T-cell (primary cell): ENCODE measurements at regions not wholly inside any gene's neighbourhood (a gene's known extent, or its start where the extent isn't known, plus 50 kb on each side); places are given as distances from the start of the nearest gene placed in this dataset.

ENCODE experiments used
- ATAC-seq, 4 experiments: fragments of 200-7000 bp in 3 of 4; fragments of 150-1000 bp in 1 of 4; cut with Tn5 transposase; replicated peaks in 1 of 4; 1 replicate in 3 of 4; 2 replicates in 1 of 4; pipeline ENCODE4 v1.10.0; 2021; ENCODE audit warnings: moderate library complexity in 3 of 4, mild to moderate bottlenecking in 2 of 4, moderate number of reproducible peaks in 1 of 4
- CTCF ChIA-PET, 2 donors: fragments of 300-600 bp; sonication (Branson Sonifier 250); formaldehyde crosslinking; loops; one replicate each; lab custom pipeline; 2022; ENCODE audit warnings: antibody characterized with exemption in 2 of 2; lab: Charles Lee
- POLR2A ChIA-PET, 2 donors: fragments of 300-600 bp; sonication (Branson Sonifier 250); formaldehyde crosslinking; loops; one replicate each; lab custom pipeline; 2022; ENCODE audit warnings: antibody characterized with exemption in 2 of 2; lab: Charles Lee
- DNase-seq, 35 experiments: peaks; one replicate each; pipeline versions ENCODE4 v3.0.0 to v3.0.0-alpha.2; 2013 to 2023
- H3K27ac ChIP-seq: one replicate; pipeline ENCODE4 v1.5.1; 2013; ENCODE audit warnings: low read length
- H3K27me3 ChIP-seq, 2 experiments: replicated peaks in 1 of 2; 1 replicate in 1 of 2; 2 replicates in 1 of 2; pipeline versions ENCODE4 v1.6.1 to v1.7.0; 2013; ENCODE audit warnings: low read length in 1 of 2, mixed read lengths in 1 of 2; ENCODE audit not compliant: control insufficient read depth in 2 of 2, insufficient read depth in 2 of 2; ENCODE audit errors: extremely low read depth in 1 of 2
- H3K36me3 ChIP-seq, 2 donors: 1 replicate in 1 of 2; 2 replicates in 1 of 2; pipeline versions ENCODE4 v1.6.1 to v1.7.0; 2013; ENCODE audit warnings: low read length in 1 of 2; ENCODE audit not compliant: control insufficient read depth in 2 of 2, insufficient read depth in 1 of 2; ENCODE audit errors: extremely low read depth in 1 of 2
- H3K4me1 ChIP-seq, 2 experiments: 1 replicate in 1 of 2; 2 replicates in 1 of 2; pipeline versions ENCODE4 v1.6.1 to v1.7.0; 2013; ENCODE audit warnings: low read length in 2 of 2, mixed read lengths in 1 of 2; ENCODE audit not compliant: insufficient read depth in 2 of 2, control insufficient read depth in 1 of 2; ENCODE audit errors: extremely low read depth in 1 of 2
- H3K4me3 ChIP-seq, 2 donors: 1 replicate in 1 of 2; 2 replicates in 1 of 2; pipeline versions ENCODE4 v1.5.1 to v1.7.0; 2013; ENCODE audit warnings: mild to moderate bottlenecking in 2 of 2, low read length in 1 of 2, moderate library complexity in 1 of 2; ENCODE audit not compliant: control insufficient read depth in 1 of 2; ENCODE audit errors: extremely low read depth in 1 of 2
- H3K9me3 ChIP-seq: 2 replicates; pipeline ENCODE4 v1.7.0; 2013
- H3K27ac Mint-ChIP-seq, 2 donors: one replicate each; pipeline ENCODE4 v1.8.0; 2020 to 2021; ENCODE audit warnings: mild to moderate bottlenecking in 2 of 2, mixed read lengths in 2 of 2
- H3K27me3 Mint-ChIP-seq, 2 donors: one replicate each; pipeline ENCODE4 v1.8.0; 2021 to 2022; ENCODE audit warnings: mixed read lengths in 2 of 2
- H3K36me3 Mint-ChIP-seq: one replicate; pipeline ENCODE4 v1.8.0; 2021; ENCODE audit warnings: mixed read lengths
- H3K4me1 Mint-ChIP-seq, 3 donors: one replicate each; pipeline ENCODE4 v1.8.0; 2020 to 2022; ENCODE audit warnings: mixed read lengths in 3 of 3, mild to moderate bottlenecking in 1 of 3
- H3K4me3 Mint-ChIP-seq, 3 donors: one replicate each; pipeline ENCODE4 v1.8.0; 2020 to 2022; ENCODE audit warnings: mild to moderate bottlenecking in 3 of 3, mixed read lengths in 3 of 3, moderate library complexity in 3 of 3
- H3K9me3 Mint-ChIP-seq, 3 donors: one replicate each; pipeline ENCODE4 v1.8.0; 2020 to 2022; ENCODE audit warnings: mixed read lengths in 3 of 3
- WGBS: methylation state at CpG from one replicate; pipeline ENCODE4 v1.1.5; 2013; ENCODE audit warnings: missing lambda C conversion rate; ENCODE audit not compliant: insufficient coverage; 5-methylcytosine and 5-hydroxymethylcytosine counted together

DNA sequence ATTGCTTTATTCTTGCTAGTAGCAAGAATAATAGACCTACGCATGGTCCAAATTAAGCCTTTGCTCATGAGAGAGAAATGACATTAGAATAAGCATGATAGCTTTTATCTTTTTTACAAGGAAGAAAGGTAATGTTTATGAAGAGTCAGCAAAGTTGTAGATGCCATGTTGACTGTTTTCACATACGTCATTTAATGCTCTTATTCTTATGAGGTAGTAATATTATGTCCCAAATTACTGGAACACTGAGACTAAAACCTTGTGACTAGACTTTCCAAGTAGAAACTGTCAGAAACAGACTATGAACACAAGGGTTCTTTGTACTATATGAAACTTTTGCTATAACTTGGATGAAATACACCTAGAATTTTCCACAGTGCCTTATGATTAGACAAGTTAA lies 552.8 kb upstream of the SLC8A1 start:
- no peaks in the 10 kb centered on the region for H3K4me1 ChIP-seq
- no peak overlapping the region for H3K27ac Mint-ChIP-seq
- no peaks in the 10 kb centered on the region for H3K4me1 Mint-ChIP-seq
- H3K4me3 Mint-ChIP-seq, result no peak overlapping the region
- no CpG with 5 or more reads among the region's 2 CpGs for WGBS
- ChIA-PET POLR2A (no interaction called here), CTCF (no interaction called here)
- H3K27me3 Mint-ChIP-seq, result no peaks in the 10 kb centered on the region
- ATAC-seq (no peak), DNase-seq (no peak)
- no peak overlapping the region for H3K4me3 ChIP-seq
- peaks cover 0 to 15% (median 4%) of the 10 kb centered on the region in 3 donors for H3K9me3 Mint-ChIP-seq
- H3K27ac ChIP-seq, result no peak overlapping the region
- no peaks in the 10 kb centered on the region for H3K36me3 ChIP-seq
- H3K9me3 ChIP-seq, result no peaks in the 10 kb centered on the region
- no peaks in the 10 kb centered on the region for H3K36me3 Mint-ChIP-seq
- H3K27me3 ChIP-seq, result no peaks in the 10 kb centered on the region

DNA sequence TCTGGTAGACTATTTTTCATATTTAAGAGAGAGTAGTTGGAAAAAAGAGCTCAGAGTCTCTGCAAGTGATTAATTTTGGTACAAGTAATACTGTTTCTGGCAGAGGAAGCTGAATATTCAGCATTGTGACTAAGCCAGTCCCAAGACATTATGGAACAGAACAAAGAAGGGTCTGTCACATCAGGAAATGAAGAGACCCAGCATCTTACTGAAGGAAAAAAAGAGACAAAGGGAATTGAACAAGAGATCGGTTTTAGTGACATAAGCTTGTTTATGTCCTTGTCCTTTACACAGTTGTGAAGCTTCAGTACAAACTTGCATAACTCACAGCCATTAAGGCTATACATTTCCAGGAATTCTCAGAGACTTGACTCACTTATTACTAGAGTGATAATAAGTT lies 568.5 kb upstream of the SLC8A1 start:
- ChIA-PET POLR2A (no interaction called here), CTCF (no interaction called here)
- H3K4me1 Mint-ChIP-seq, result no peaks in the 10 kb centered on the region

DNA sequence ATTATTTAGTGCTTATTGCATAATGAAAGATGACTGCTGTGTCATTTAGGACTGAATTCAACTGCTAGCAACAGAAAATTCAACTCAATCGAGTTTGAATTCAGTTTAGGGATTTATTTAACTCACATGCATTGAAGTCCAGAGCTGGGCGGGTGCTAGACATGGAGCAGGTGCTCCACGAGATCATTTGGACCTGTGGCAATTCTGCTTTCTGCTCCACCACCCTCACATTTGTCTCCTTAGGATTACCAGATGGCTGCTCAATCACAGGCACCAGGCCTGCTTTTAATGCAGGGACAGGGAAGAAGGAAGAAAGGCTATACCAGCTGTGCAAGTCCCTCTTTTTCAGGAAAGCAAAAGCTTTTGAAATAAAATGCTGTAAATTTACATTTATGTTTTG lies 572.9 kb upstream of the SLC8A1 start:
- no peaks in the 10 kb centered on the region for H3K27me3 Mint-ChIP-seq
- no peak overlapping the region for H3K4me3 ChIP-seq
- H3K36me3 Mint-ChIP-seq, result no peaks in the 10 kb centered on the region
- 17% methylated on average over 1 of the region's 3 CpGs for WGBS
- no peaks in the 10 kb centered on the region for H3K9me3 ChIP-seq
- H3K4me3 Mint-ChIP-seq, result no peak overlapping the region
- H3K4me1 ChIP-seq, result no peaks in the 10 kb centered on the region
- H3K27ac Mint-ChIP-seq, result no peak overlapping the region
- POLR2A ChIA-PET, result no interaction called here
- CTCF ChIA-PET, result no interaction called here
- no peaks in the 10 kb centered on the region for H3K36me3 ChIP-seq
- no peaks in the 10 kb centered on the region for H3K27me3 ChIP-seq
- no peaks in the 10 kb centered on the region for H3K4me1 Mint-ChIP-seq
- peaks cover 0 to 6% (median 5%) of the 10 kb centered on the region in 3 donors for H3K9me3 Mint-ChIP-seq
- ATAC-seq (no peak), DNase-seq (no peak)
- no peak overlapping the region for H3K27ac ChIP-seq

More for the DNA sequence above, 568.5 kb upstream of the SLC8A1 start:
- Histone ChIP-seq H3K9me3 (no peaks in the 10 kb centered on the region), H3K27ac (no peak overlapping the region), H3K4me1 (no peaks in the 10 kb centered on the region), H3K36me3 (no peaks in the 10 kb centered on the region), H3K27me3 (no peaks in the 10 kb centered on the region), H3K4me3 (no peak overlapping the region)
- DNase-seq (no peak), ATAC-seq (no peak)
- no peak overlapping the region for H3K27ac Mint-ChIP-seq
- peaks cover 0 to 12% (median 5%) of the 10 kb centered on the region in 3 donors for H3K9me3 Mint-ChIP-seq
- H3K4me3 Mint-ChIP-seq, result no peak overlapping the region
- H3K27me3 Mint-ChIP-seq, result no peaks in the 10 kb centered on the region
- H3K36me3 Mint-ChIP-seq, result no peaks in the 10 kb centered on the region
- WGBS, result no CpG with 5 or more reads among the region's 1 CpG

DNA sequence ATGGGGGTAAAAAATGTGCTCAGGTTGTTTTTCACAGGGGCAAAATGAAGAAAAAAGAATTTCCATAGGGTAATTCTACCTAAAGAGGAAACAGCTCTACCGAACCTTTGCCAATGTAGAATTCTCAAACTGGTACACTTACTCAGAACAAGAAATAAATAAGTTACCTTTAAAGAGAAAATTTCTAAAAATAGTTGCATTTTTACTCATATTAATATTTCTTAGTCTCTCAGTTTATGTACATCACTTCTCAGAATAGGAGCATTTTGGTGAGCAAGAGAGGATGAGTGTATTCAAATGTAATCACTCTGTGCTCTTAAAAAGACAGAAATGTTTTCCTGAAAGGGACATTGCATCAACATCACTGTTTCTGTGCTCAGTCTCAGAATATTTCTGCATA lies 574.7 kb upstream of the SLC8A1 start:
- H3K4me1 Mint-ChIP-seq, result no peaks in the 10 kb centered on the region
- H3K27ac ChIP-seq, result no peak overlapping the region
- ChIA-PET CTCF (no interaction called here), POLR2A (no interaction called here)
- WGBS, result no CpG with 5 or more reads among the region's 1 CpG
- DNase-seq, result no peak
- H3K27me3 Mint-ChIP-seq, result no peaks in the 10 kb centered on the region
- H3K4me3 ChIP-seq, result no peak overlapping the region
- H3K27ac Mint-ChIP-seq, result no peak overlapping the region
- H3K4me3 Mint-ChIP-seq, result no peak overlapping the region
- no peaks in the 10 kb centered on the region for H3K4me1 ChIP-seq
- H3K9me3 Mint-ChIP-seq, result peaks cover 5 to 12% (median 6%) of the 10 kb centered on the region in 3 donors
- no peaks in the 10 kb centered on the region for H3K27me3 ChIP-seq
- no peaks in the 10 kb centered on the region for H3K36me3 ChIP-seq
- no peaks in the 10 kb centered on the region for H3K9me3 ChIP-seq
- ATAC-seq, result no peak
- no peaks in the 10 kb centered on the region for H3K36me3 Mint-ChIP-seq

DNA sequence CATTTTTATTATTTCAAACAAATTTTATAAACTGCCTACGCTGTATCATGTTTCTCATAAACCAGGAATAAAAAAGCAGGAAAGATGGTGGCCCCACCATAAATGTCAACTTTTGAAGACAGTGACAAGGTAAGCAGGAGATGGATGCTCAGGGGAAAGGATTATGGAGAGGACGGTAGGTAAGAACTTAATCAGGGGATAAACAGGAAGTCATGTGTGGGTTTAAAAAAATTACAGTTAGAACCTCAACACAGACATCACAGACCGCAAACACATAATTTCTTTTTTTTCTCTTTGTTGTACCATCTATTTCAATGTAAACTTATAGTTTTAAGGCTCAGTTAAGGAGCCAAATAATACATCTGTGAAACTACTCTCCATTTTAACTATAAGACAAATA lies 575.2 kb upstream of the SLC8A1 start:
- Histone ChIP-seq H3K36me3 (no peaks in the 10 kb centered on the region), H3K27me3 (no peaks in the 10 kb centered on the region), H3K4me3 (no peak overlapping the region), H3K9me3 (no peaks in the 10 kb centered on the region), H3K4me1 (no peaks in the 10 kb centered on the region), H3K27ac (no peak overlapping the region)
- H3K4me3 Mint-ChIP-seq, result no peak overlapping the region
- ChIA-PET CTCF (no interaction called here), POLR2A (no interaction called here)
- ATAC-seq (no peak), DNase-seq (peak in 1 of 35 experiments; percentile 0)
- peaks cover 5 to 12% (median 6%) of the 10 kb centered on the region in 3 donors for H3K9me3 Mint-ChIP-seq
- no peaks in the 10 kb centered on the region for H3K27me3 Mint-ChIP-seq
- no peak overlapping the region for H3K27ac Mint-ChIP-seq
- H3K36me3 Mint-ChIP-seq, result no peaks in the 10 kb centered on the region
- no CpG with 5 or more reads among the region's 3 CpGs for WGBS
- no peaks in the 10 kb centered on the region for H3K4me1 Mint-ChIP-seq

DNA sequence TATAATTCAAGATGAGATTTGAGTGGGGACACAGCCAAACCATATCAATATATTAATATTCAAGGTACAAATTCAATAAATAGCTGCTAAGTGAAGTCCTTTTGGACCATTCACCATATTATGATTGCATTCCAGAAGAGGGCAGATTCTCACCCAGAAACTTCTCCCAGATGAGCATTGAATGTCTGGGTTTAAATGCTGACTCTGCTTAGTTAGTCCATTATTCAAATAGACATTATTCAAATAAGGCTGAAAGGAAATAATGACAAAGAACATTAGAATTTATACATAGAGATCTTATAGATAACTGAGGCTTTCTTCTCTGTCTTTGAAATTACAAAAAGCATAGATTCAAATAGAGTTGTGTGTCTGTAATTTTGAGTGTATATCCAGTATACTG lies 579.4 kb upstream of the SLC8A1 start:
- Mint-ChIP-seq H3K4me1 (no peaks in the 10 kb centered on the region), H3K4me3 (no peak overlapping the region), H3K27me3 (no peaks in the 10 kb centered on the region), H3K27ac (no peak overlapping the region), H3K9me3 (peaks cover 4 to 10% (median 6%) of the 10 kb centered on the region in 3 donors), H3K36me3 (no peaks in the 10 kb centered on the region)
- no peak overlapping the region for H3K27ac ChIP-seq
- ChIA-PET POLR2A (no interaction called here), CTCF (no interaction called here)
- H3K4me1 ChIP-seq, result no peaks in the 10 kb centered on the region
- H3K9me3 ChIP-seq, result no peaks in the 10 kb centered on the region
- ATAC-seq (no peak), DNase-seq (no peak)
- no peak overlapping the region for H3K4me3 ChIP-seq
- H3K27me3 ChIP-seq, result no peaks in the 10 kb centered on the region
- H3K36me3 ChIP-seq, result no peaks in the 10 kb centered on the region

DNA sequence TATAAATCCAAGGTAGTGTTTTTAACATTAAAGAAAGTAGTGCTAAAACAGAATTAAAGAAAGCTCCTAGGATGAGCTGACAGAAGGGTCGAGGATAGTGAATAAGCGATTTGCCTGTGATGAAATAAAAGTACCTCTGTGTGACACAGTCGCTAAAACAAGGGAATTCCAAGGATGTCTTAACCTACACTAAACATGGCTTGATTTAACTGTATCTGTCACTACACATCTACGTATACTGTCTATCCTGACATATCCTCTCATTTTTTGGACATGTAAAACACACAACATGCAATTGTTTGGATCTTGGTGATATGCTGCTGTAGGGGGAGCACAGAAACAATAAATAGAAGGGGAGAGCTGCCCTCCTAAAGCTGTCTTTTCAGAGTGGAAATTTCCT lies 580.8 kb upstream of the SLC8A1 start:
- ATAC-seq, result no peak
- H3K9me3 ChIP-seq, result no peaks in the 10 kb centered on the region
- DNase-seq, result no peak
- Mint-ChIP-seq H3K4me3 (no peak overlapping the region), H3K27ac (no peak overlapping the region), H3K36me3 (no peaks in the 10 kb centered on the region), H3K9me3 (peaks cover 5 to 10% (median 6%) of the 10 kb centered on the region in 3 donors), H3K27me3 (no peaks in the 10 kb centered on the region), H3K4me1 (no peaks in the 10 kb centered on the region)
- POLR2A ChIA-PET, result no interaction called here
- no peak overlapping the region for H3K27ac ChIP-seq
- H3K4me3 ChIP-seq, result no peak overlapping the region
- WGBS, result no CpG with 5 or more reads among the region's 4 CpGs
- CTCF ChIA-PET, result no interaction called here
- no peaks in the 10 kb centered on the region for H3K4me1 ChIP-seq
- no peaks in the 10 kb centered on the region for H3K27me3 ChIP-seq
- no peaks in the 10 kb centered on the region for H3K36me3 ChIP-seq
